ENCODE measurements at regions not wholly inside any gene's neighbourhood (a gene's known extent, or its start where the extent isn't known, plus 50 kb on each side); places are given as distances from the start of the nearest gene placed in this dataset.
"Not testable (repeated sequence)": the region's sequence is repeated elsewhere in the genome, so short reads cannot be mapped to it uniquely, and the experiment has no call there.

GRCh38 chr16:32947336-32947735, 246.7 kb upstream of the TP53TG3C start:
- DNase-seq (ENCODE audit: low read depth, low spot score); BruUV-seq (replicated peaks); POLR2A ChIA-PET: not testable (repeated sequence)

GRCh38 chr16:32946041-32946560, 247.9 kb upstream of the TP53TG3C start:
- POLR2A ChIA-PET; CTCF ChIA-PET; BruUV-seq (replicated peaks); H3K4me3 ChIP-seq (ENCODE audit: low read depth in 2 of 2, low read length in 2 of 2); H3K4me1 ChIP-seq (ENCODE audit: control insufficient read depth, insufficient read depth, low read length); H3K36me3 ChIP-seq (ENCODE audit: control insufficient read depth, insufficient read depth, low read length); in situ Hi-C loops (cut with HindIII; ENCODE audit: low pct_unique_long_range_greater_than_20kb, low sequenced_read_pairs); H3K27me3 ChIP-seq (ENCODE audit: control insufficient read depth, insufficient read depth, low read length); H3K27ac ChIP-seq (ENCODE audit: low read length); DNase-seq (ENCODE audit: low read depth, low spot score); intact Hi-C loops (cut with micrococcal nuclease; ENCODE audit: unreplicated experiment); ATAC-seq; H3K9me3 ChIP-seq (ENCODE audit: control insufficient read depth, insufficient read depth, low read depth, low read length): not testable (repeated sequence)

More at GRCh38 chr16:32947336-32947735, 246.7 kb upstream of the TP53TG3C start:
- H3K36me3 ChIP-seq (ENCODE audit: control insufficient read depth, insufficient read depth, low read length); H3K27ac ChIP-seq (ENCODE audit: low read length); H3K9me3 ChIP-seq (ENCODE audit: control insufficient read depth, insufficient read depth, low read depth, low read length); CTCF ChIA-PET; intact Hi-C loops (cut with micrococcal nuclease; ENCODE audit: unreplicated experiment); H3K4me1 ChIP-seq (ENCODE audit: control insufficient read depth, insufficient read depth, low read length); H3K27me3 ChIP-seq (ENCODE audit: control insufficient read depth, insufficient read depth, low read length); H3K4me3 ChIP-seq (ENCODE audit: low read depth in 2 of 2, low read length in 2 of 2); ATAC-seq; in situ Hi-C loops (cut with HindIII; ENCODE audit: low pct_unique_long_range_greater_than_20kb, low sequenced_read_pairs): not testable (repeated sequence)

GRCh38 chr16:32945311-32945710, 248.7 kb upstream of the TP53TG3C start:
- POLR2A ChIA-PET; H3K9me3 ChIP-seq (ENCODE audit: control insufficient read depth, insufficient read depth, low read depth, low read length); intact Hi-C loops (cut with micrococcal nuclease; ENCODE audit: unreplicated experiment): not testable (repeated sequence)

GRCh38 chr16:32939845-32940244, 254.2 kb upstream of the TP53TG3C start:
- H3K27ac ChIP-seq (ENCODE audit: low read length); intact Hi-C loops (cut with micrococcal nuclease; ENCODE audit: unreplicated experiment); POLR2A ChIA-PET; H3K36me3 ChIP-seq (ENCODE audit: control insufficient read depth, insufficient read depth, low read length); in situ Hi-C loops (cut with HindIII; ENCODE audit: low pct_unique_long_range_greater_than_20kb, low sequenced_read_pairs); H3K4me3 ChIP-seq (ENCODE audit: low read depth in 2 of 2, low read length in 2 of 2); BruUV-seq (replicated peaks); H3K9me3 ChIP-seq (ENCODE audit: control insufficient read depth, insufficient read depth, low read depth, low read length); CTCF ChIA-PET; DNase-seq (ENCODE audit: low read depth, low spot score); H3K27me3 ChIP-seq (ENCODE audit: control insufficient read depth, insufficient read depth, low read length); H3K4me1 ChIP-seq (ENCODE audit: control insufficient read depth, insufficient read depth, low read length): not testable (repeated sequence)
- ATAC-seq = peak; percentile 82

More at GRCh38 chr16:32945311-32945710, 248.7 kb upstream of the TP53TG3C start:
- H3K36me3 ChIP-seq (ENCODE audit: control insufficient read depth, insufficient read depth, low read length); H3K27me3 ChIP-seq (ENCODE audit: control insufficient read depth, insufficient read depth, low read length); CTCF ChIA-PET; H3K4me1 ChIP-seq (ENCODE audit: control insufficient read depth, insufficient read depth, low read length); H3K27ac ChIP-seq (ENCODE audit: low read length); H3K4me3 ChIP-seq (ENCODE audit: low read depth in 2 of 2, low read length in 2 of 2); in situ Hi-C loops (cut with HindIII; ENCODE audit: low pct_unique_long_range_greater_than_20kb, low sequenced_read_pairs); DNase-seq (ENCODE audit: low read depth, low spot score); BruUV-seq (replicated peaks); ATAC-seq: not testable (repeated sequence)

- BruUV-seq (replicated peaks); H3K27me3 ChIP-seq (ENCODE audit: control insufficient read depth, insufficient read depth, low read length); ATAC-seq; intact Hi-C loops (cut with micrococcal nuclease; ENCODE audit: unreplicated experiment); H3K36me3 ChIP-seq (ENCODE audit: control insufficient read depth, insufficient read depth, low read length); DNase-seq (ENCODE audit: low read depth, low spot score); H3K4me3 ChIP-seq (ENCODE audit: low read depth in 2 of 2, low read length in 2 of 2); CTCF ChIA-PET; H3K27ac ChIP-seq (ENCODE audit: low read length); H3K9me3 ChIP-seq (ENCODE audit: control insufficient read depth, insufficient read depth, low read depth, low read length); H3K4me1 ChIP-seq (ENCODE audit: control insufficient read depth, insufficient read depth, low read length); in situ Hi-C loops (cut with HindIII; ENCODE audit: low pct_unique_long_range_greater_than_20kb, low sequenced_read_pairs); POLR2A ChIA-PET: not testable (repeated sequence)
Observed at GRCh38 chr16:32937929-32938328, 256.1 kb upstream of the TP53TG3C start.

Data from Panc1 (cell line).